WTC11 (cell line): ENCODE measurements at regions not wholly inside any gene's neighbourhood (a gene's known extent, or its start where the extent isn't known, plus 50 kb on each side); places are given as distances from the start of the nearest gene placed in this dataset.

Source experiments
- ATAC-seq: fragments of 200-7000 bp; cut with Tn5 transposase; 2 replicates; pipeline ENCODE4 v1.10.0; 2021; ENCODE audit warnings: mild to moderate bottlenecking, moderate library complexity
- CTCF ChIA-PET: fragments of 300-600 bp; sonication (Branson Sonifier 250); formaldehyde crosslinking; loops from one replicate; lab custom pipeline; 2021; ENCODE audit warnings: antibody characterized with exemption; lab: Charles Lee
- POLR2A ChIA-PET: fragments of 350-600 bp; sonication (Branson Sonifier 250); formaldehyde crosslinking; loops from one replicate; lab custom pipeline; 2021; ENCODE audit warnings: antibody characterized with exemption; lab: Charles Lee
- DNase-seq: peaks from one replicate; pipeline ENCODE4 v3.0.0; 2021; ENCODE audit warnings: low spot score
- H3K27ac Mint-ChIP-seq: 2 replicates; pipeline ENCODE4 v1.8.0; 2021; ENCODE audit warnings: mixed read lengths
- H3K27me3 Mint-ChIP-seq: 2 replicates; pipeline ENCODE4 v1.8.0; 2021; ENCODE audit warnings: low read depth, mild to moderate bottlenecking, moderate library complexity, mixed read lengths
- H3K36me3 Mint-ChIP-seq: 2 replicates; pipeline ENCODE4 v1.8.0; 2021; ENCODE audit warnings: mixed read lengths
- H3K4me1 Mint-ChIP-seq: 2 replicates; pipeline ENCODE4 v1.8.0; 2022; ENCODE audit warnings: mixed read lengths
- H3K4me3 Mint-ChIP-seq: 2 replicates; pipeline ENCODE4 v1.8.0; 2021; ENCODE audit warnings: mild to moderate bottlenecking, moderate library complexity, mixed read lengths
- H3K9me3 Mint-ChIP-seq: 2 replicates; pipeline ENCODE4 v1.8.0; 2021; ENCODE audit warnings: mixed read lengths
- AFF4 ChIP-seq: sonication (generic); formaldehyde crosslinking; IDR thresholded peaks from 2 replicates; pipeline ENCODE4 v1.8.1; 2023; ENCODE audit warnings: mild to moderate bottlenecking, missing genetic modification reagents, borderline replicate concordance
- AR ChIP-seq: fragments of 250-450 bp; sonication (Bioruptor Pico); IDR thresholded peaks from 2 replicates; pipeline ENCODE4 v1.9.0; 2021; ENCODE audit warnings: mild to moderate bottlenecking
- ATF1 ChIP-seq: sonication (generic); formaldehyde crosslinking; IDR thresholded peaks from 2 replicates; pipeline ENCODE4 v1.8.1; 2023; ENCODE audit warnings: mild to moderate bottlenecking, moderate library complexity, missing genetic modification reagents
- CDX4 ChIP-seq: fragments of 250-450 bp; sonication (Bioruptor Pico); IDR thresholded peaks from 2 replicates; pipeline ENCODE4 v1.9.0; 2021; ENCODE audit warnings: moderate library complexity, mild to moderate bottlenecking, inconsistent platforms, borderline replicate concordance
- E2F4 ChIP-seq: sonication (generic); formaldehyde crosslinking; IDR thresholded peaks from 2 replicates; pipeline ENCODE4 v1.8.1; 2022; ENCODE audit warnings: low read depth, mild to moderate bottlenecking, moderate library complexity, missing genetic modification reagents, borderline replicate concordance
- IRF2 ChIP-seq: sonication (generic); formaldehyde crosslinking; IDR thresholded peaks from 2 replicates; pipeline ENCODE4 v1.8.0; 2022; ENCODE audit warnings: low read depth, missing genetic modification reagents, borderline replicate concordance
- KAT7 ChIP-seq: sonication (generic); formaldehyde crosslinking; IDR thresholded peaks from 2 replicates; pipeline ENCODE4 v1.8.1; 2023; ENCODE audit warnings: missing genetic modification reagents, mild to moderate bottlenecking, borderline replicate concordance
- MAX ChIP-seq: sonication (generic); formaldehyde crosslinking; IDR thresholded peaks from 2 replicates; pipeline ENCODE4 v1.8.0; 2022; ENCODE audit warnings: mild to moderate bottlenecking, missing genetic modification reagents
- MLX ChIP-seq: sonication (generic); formaldehyde crosslinking; IDR thresholded peaks from 2 replicates; pipeline ENCODE4 v1.8.1; 2023; ENCODE audit warnings: mild to moderate bottlenecking, missing genetic modification reagents, moderate library complexity
- NFE2L1 ChIP-seq: sonication (generic); formaldehyde crosslinking; IDR thresholded peaks from 2 replicates; pipeline ENCODE4 v1.8.1; 2023; ENCODE audit warnings: missing genetic modification reagents
- NR1H2 ChIP-seq: sonication (generic); formaldehyde crosslinking; IDR thresholded peaks from 2 replicates; pipeline ENCODE4 v1.9.0; 2021; ENCODE audit warnings: mild to moderate bottlenecking, moderate library complexity, missing genetic modification reagents
- PREB ChIP-seq: sonication (generic); formaldehyde crosslinking; IDR thresholded peaks from 2 replicates; pipeline ENCODE4 v1.8.1; 2022; ENCODE audit warnings: mild to moderate bottlenecking, missing genetic modification reagents, moderate library complexity, borderline replicate concordance
- ZBTB43 ChIP-seq: sonication (generic); formaldehyde crosslinking; IDR thresholded peaks from 2 replicates; pipeline ENCODE4 v1.8.1; 2023; ENCODE audit warnings: mild to moderate bottlenecking, missing genetic modification reagents
- ZMAT4 ChIP-seq: fragments of 250-450 bp; sonication (Bioruptor Pico); IDR thresholded peaks from 2 replicates; pipeline ENCODE4 v1.9.0; 2021; ENCODE audit warnings: mild to moderate bottlenecking
- ZNF281 ChIP-seq: sonication (generic); formaldehyde crosslinking; IDR thresholded peaks from 2 replicates; pipeline ENCODE4 v1.8.0; 2023; ENCODE audit warnings: mild to moderate bottlenecking, missing genetic modification reagents
- ZNF671 ChIP-seq: fragments of 250-450 bp; sonication (Bioruptor Pico); IDR thresholded peaks from 2 replicates; pipeline ENCODE4 v1.8.0; 2021; ENCODE audit warnings: mild to moderate bottlenecking

- no peak overlapping the region for H3K27ac Mint-ChIP-seq
- CTCF ChIA-PET: no interaction called here
- ATAC-seq (no peak), DNase-seq (no peak)
- no peaks in the 10 kb centered on the region for H3K4me1 Mint-ChIP-seq
- H3K36me3 Mint-ChIP-seq: peaks cover 17% of the 10 kb centered on the region
- H3K4me3 Mint-ChIP-seq: no peak overlapping the region
- no peak for TF ChIP-seq AFF4
- no peak for TF ChIP-seq PREB (CRISPR knock-in tag)
- TF ChIP-seq IRF2: no peak
- TF ChIP-seq MLX (CRISPR knock-in tag): no peak
- TF ChIP-seq ZNF671: no peak
- no peak for TF ChIP-seq NR1H2 (CRISPR knock-in tag)
- TF ChIP-seq MAX (CRISPR knock-in tag): no peak
- POLR2A ChIA-PET: no interaction called here
- peaks cover 16% of the 10 kb centered on the region for H3K9me3 Mint-ChIP-seq
- H3K27me3 Mint-ChIP-seq: peaks cover 7% of the 10 kb centered on the region; the same call in 1 of the 2 replicates
Observed at GRCh38 chr18:78499586-78499985, 480.0 kb upstream of the SALL3 start.

- H3K36me3 Mint-ChIP-seq: peaks cover 17% of the 10 kb centered on the region
- no peak overlapping the region for H3K27ac Mint-ChIP-seq
- DNase-seq: no peak
- no peaks in the 10 kb centered on the region for H3K4me1 Mint-ChIP-seq
- POLR2A ChIA-PET: no interaction called here
- no peak for ATAC-seq
- H3K9me3 Mint-ChIP-seq: peaks cover 14% of the 10 kb centered on the region
- CTCF ChIA-PET: no interaction called here
- TF ChIP-seq ATF1: no peak
- H3K4me3 Mint-ChIP-seq: no peak overlapping the region
- H3K27me3 Mint-ChIP-seq: peaks cover 10% of the 10 kb centered on the region
Observed at GRCh38 chr18:78501251-78501650, 478.4 kb upstream of the SALL3 start.

- ATAC-seq (no peak), DNase-seq (no peak)
- Mint-ChIP-seq H3K9me3 (peaks cover 25% of the 10 kb centered on the region), H3K36me3 (peaks cover 22% of the 10 kb centered on the region), H3K4me3 (no peak overlapping the region), H3K27ac (no peak overlapping the region), H3K4me1 (no peaks in the 10 kb centered on the region), H3K27me3 (peaks cover 6% of the 10 kb centered on the region)
- CTCF ChIA-PET: no interaction called here
- POLR2A ChIA-PET: no interaction called here
- TF ChIP-seq KAT7 (CRISPR knock-in tag): no peak
- TF ChIP-seq ZNF281 (CRISPR knock-in tag): no peak
- TF ChIP-seq E2F4 (CRISPR knock-in tag): no peak
- TF ChIP-seq NFE2L1: no peak
- no peak for TF ChIP-seq AR (CRISPR knock-in tag)
- no peak for TF ChIP-seq CDX4 (CRISPR knock-in tag)
- TF ChIP-seq ZMAT4: no peak
- TF ChIP-seq IRF2: no peak
- no peak for TF ChIP-seq ZBTB43 (CRISPR knock-in tag)
Observed at GRCh38 chr18:78503129-78503528, 476.5 kb upstream of the SALL3 start.
